Upper lobe of left lung (tissue), 4 donors: ENCODE measurements at regions not wholly inside any gene's neighbourhood (a gene's known extent, or its start where the extent isn't known, plus 50 kb on each side); places are given as distances from the start of the nearest gene placed in this dataset.

Source experiments
- POLR2A ChIP-seq, 4 donors: fragments of 450-650 bp; IDR thresholded peaks; one replicate each; pipeline ENCODE4 v1.5.1; 2016 to 2017; ENCODE audit warnings: antibody characterized with exemption in 4 of 4, mild to moderate bottlenecking in 2 of 4
- POLR2AphosphoS5 ChIP-seq, 2 donors: sonication (generic); formaldehyde crosslinking; IDR thresholded peaks; one replicate each; pipeline ENCODE4 v1.5.1; 2017; ENCODE audit warnings: antibody characterized with exemption in 2 of 2
- TF ChIP-seq, protein P1 (sequence below), 6 experiments: fragments of 450-650 bp in 4 of 6; fragments of 200-600 bp in 2 of 6; sonication (generic) in 2 of 6; IDR thresholded peaks; one replicate each; pipeline ENCODE4 v1.5.1; 2016 to 2019; ENCODE audit warnings: antibody characterized with exemption in 6 of 6

DNA sequence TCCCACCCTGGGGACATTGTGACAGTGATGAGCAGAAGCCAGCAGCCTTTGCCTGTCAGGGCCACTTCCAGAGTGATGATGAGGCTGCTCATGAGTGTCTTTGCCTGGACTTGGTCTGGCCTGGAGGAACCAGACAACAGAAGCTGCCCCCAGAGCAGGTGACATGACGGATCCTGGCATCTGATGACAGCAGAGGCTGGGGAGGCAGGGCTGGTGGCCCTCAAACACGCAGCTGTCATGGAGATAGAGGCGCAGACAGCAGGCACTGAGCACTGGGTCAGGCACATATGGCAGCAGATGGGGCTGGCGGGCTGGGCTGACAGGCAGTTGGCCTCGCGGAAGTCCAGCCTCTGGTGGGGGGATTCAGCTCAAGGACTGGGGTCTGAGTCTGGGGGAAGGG, 66.4 kb upstream of the STUM start:
- TF ChIP-seq, protein P1, sequence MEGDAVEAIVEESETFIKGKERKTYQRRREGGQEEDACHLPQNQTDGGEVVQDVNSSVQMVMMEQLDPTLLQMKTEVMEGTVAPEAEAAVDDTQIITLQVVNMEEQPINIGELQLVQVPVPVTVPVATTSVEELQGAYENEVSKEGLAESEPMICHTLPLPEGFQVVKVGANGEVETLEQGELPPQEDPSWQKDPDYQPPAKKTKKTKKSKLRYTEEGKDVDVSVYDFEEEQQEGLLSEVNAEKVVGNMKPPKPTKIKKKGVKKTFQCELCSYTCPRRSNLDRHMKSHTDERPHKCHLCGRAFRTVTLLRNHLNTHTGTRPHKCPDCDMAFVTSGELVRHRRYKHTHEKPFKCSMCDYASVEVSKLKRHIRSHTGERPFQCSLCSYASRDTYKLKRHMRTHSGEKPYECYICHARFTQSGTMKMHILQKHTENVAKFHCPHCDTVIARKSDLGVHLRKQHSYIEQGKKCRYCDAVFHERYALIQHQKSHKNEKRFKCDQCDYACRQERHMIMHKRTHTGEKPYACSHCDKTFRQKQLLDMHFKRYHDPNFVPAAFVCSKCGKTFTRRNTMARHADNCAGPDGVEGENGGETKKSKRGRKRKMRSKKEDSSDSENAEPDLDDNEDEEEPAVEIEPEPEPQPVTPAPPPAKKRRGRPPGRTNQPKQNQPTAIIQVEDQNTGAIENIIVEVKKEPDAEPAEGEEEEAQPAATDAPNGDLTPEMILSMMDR (IDR thresholded peaks at IDR 0.05): no peak
- TF ChIP-seq POLR2AphosphoS5 (IDR thresholded peaks at IDR 0.05) (no peak), POLR2A (IDR thresholded peaks at IDR 0.05) (no peak)
